ENCODE measurements at regions not wholly inside any gene's neighbourhood (a gene's known extent, or its start where the extent isn't known, plus 50 kb on each side); places are given as distances from the start of the nearest gene placed in this dataset.

DNA sequence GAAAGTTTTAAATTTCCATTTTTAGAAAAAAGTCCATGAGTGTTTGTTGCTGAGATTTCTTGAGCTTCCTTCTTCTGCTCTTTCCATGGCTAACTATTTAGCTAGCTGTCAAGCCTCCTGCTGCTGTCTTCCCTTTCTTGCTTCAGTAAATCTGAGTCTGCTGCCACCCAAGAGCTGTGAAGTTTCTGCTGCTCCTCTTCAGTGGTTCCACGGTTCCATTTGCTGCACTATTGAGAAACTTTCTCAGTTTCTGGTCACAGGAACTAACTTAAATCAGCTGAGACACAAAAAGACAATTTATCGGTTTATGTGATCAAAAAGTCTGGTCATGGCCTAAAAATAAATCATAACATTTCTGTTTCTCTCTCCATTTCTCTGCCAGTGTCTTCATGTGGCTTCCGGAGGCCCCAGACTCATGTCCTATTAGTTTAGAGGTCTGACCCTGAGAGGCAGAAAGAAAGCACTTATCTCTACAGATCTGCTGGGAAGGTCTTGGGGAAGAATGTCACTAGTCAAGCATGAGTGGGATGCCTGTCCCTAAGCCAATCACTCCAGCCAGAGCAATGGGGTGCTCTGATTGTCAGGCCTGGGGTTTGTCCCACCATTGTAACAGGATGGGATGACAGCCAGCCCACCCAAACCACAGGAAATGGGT, 73.0 kb upstream of the ARL4C start:
- no peak for TF ChIP-seq POLR2AphosphoS5 (IDR thresholded peaks at IDR 0.05; ENCODE audit: low read depth, low read length)
- no peak for TF ChIP-seq POLR2A (IDR thresholded peaks at IDR 0.05; ENCODE audit: low read depth, low read length)

Data from GM12891 (cell line).